K562 (cell line): ENCODE measurements at regions not wholly inside any gene's neighbourhood (a gene's known extent, or its start where the extent isn't known, plus 50 kb on each side); places are given as distances from the start of the nearest gene placed in this dataset.

ENCODE experiments used
- ATAC-seq: fragments of 200-7000 bp; cut with Tn5 transposase; 3 replicates; pipeline ENCODE4 v1.9.1; 2020; ENCODE audit warnings: moderate library complexity
- BruUV-seq: library from RNA; stranded (reverse); fragments of 400-500 nt; replicated peaks from 2 replicates; lab custom pipeline; 2021; lab: Mats Ljungman, UMichigan
- CTCF ChIA-PET: fragments of 300-600 bp; formaldehyde crosslinking; extraction: SDS; loops from one replicate; lab custom pipeline; 2021; ENCODE audit warnings: low intra/inter-chr PET ratio; lab: Yijun Ruan, JAX
- POLR2A ChIA-PET: fragments of 300-600, 350-650 bp; sonication (Branson Sonifier 250); formaldehyde crosslinking; extraction: SDS; loops from one replicate; lab custom pipeline; 2021; ENCODE audit warnings: antibody characterized with exemption, inconsistent platforms; lab: Yijun Ruan, JAX
- DNase-seq, 4 experiments: peaks; one replicate each; pipeline versions ENCODE4 v3.0.0 to v3.0.0-alpha.2; 2011 to 2018; ENCODE audit warnings: low spot score in 3 of 4, mixed read lengths in 3 of 4; ENCODE audit errors: extremely low read depth in 1 of 4
- FAIRE-seq: peaks from 2 replicates; lab custom pipeline; 2011; peaks lifted over from hg19 to GRCh38; lab: Jason Lieb, UNC
- H2AFZ ChIP-seq: 2 replicates; pipeline ENCODE4 v1.6.0; 2011; ENCODE audit warnings: low read depth, low read length, control low read depth, inconsistent platforms
- H3K27ac ChIP-seq: fragments of 200-600 bp; 3 replicates; pipeline ENCODE4 v1.8.0; 2011; ENCODE audit warnings: low read depth, mild to moderate bottlenecking, control low read depth, inconsistent platforms, low read length, moderate library complexity, mixed read lengths; ENCODE audit errors: extremely low read depth
- H3K27me3 ChIP-seq, 2 experiments: fragments of 300-600 bp in 1 of 2; 2 replicates in 1 of 2; 3 replicates in 1 of 2; pipeline versions ENCODE4 v1.6.0 to v1.8.0; 2011; ENCODE audit warnings: inconsistent platforms in 2 of 2, low read length in 2 of 2, mild to moderate bottlenecking in 1 of 2, mixed read lengths in 1 of 2, moderate library complexity in 1 of 2; ENCODE audit not compliant: control insufficient read depth in 2 of 2, insufficient read depth in 2 of 2
- H3K36me3 ChIP-seq: fragments of 300-600 bp; 3 replicates; pipeline ENCODE4 v1.8.0; 2011; ENCODE audit warnings: mild to moderate bottlenecking, low read length, inconsistent platforms; ENCODE audit not compliant: control insufficient read depth, insufficient read depth
- H3K4me1 ChIP-seq, 2 experiments: fragments of 200-600 bp in 1 of 2; replicated peaks in 1 of 2; 2 replicates in 1 of 2; 3 replicates in 1 of 2; pipeline versions ENCODE4 v1.5.1 to v1.8.0; 2011; ENCODE audit warnings: inconsistent platforms in 2 of 2, low read length in 2 of 2, mild to moderate bottlenecking in 1 of 2, mixed read lengths in 1 of 2, moderate library complexity in 1 of 2; ENCODE audit not compliant: control insufficient read depth in 2 of 2, insufficient read depth in 2 of 2
- H3K4me2 ChIP-seq: 2 replicates; pipeline ENCODE4 v1.6.1; 2011; ENCODE audit warnings: low read length, control low read depth, inconsistent platforms, mixed read lengths; ENCODE audit not compliant: insufficient read depth
- H3K4me3 ChIP-seq: fragments of 200-600 bp; sonication (generic), shearing (Covaris generic); 2 replicates; pipeline ENCODE4 v1.5.1; 2016; ENCODE audit warnings: control low read depth, inconsistent platforms
- H3K79me2 ChIP-seq: fragments of 200-600 bp; 3 replicates; pipeline ENCODE4 v1.8.0; 2011; ENCODE audit warnings: low read length, inconsistent platforms; ENCODE audit not compliant: control insufficient read depth, insufficient read depth
- H3K9ac ChIP-seq, 2 experiments: 2 replicates each; pipeline versions ENCODE4 v1.6.0 to v1.6.1; 2011; ENCODE audit warnings: low read depth in 2 of 2, low read length in 2 of 2, control low read depth in 1 of 2, inconsistent platforms in 1 of 2, mild to moderate bottlenecking in 1 of 2, mixed read lengths in 1 of 2; ENCODE audit not compliant: insufficient read depth in 1 of 2
- H3K9me1 ChIP-seq: one replicate; pipeline ENCODE4 v1.6.0; 2011; ENCODE audit warnings: inconsistent platforms, mild to moderate bottlenecking, low read length, moderate library complexity; ENCODE audit not compliant: control insufficient read depth, insufficient read depth
- H3K9me3 ChIP-seq: replicated peaks from 2 replicates; pipeline ENCODE4 v1.5.1; 2011; ENCODE audit warnings: low read depth, low read length, inconsistent platforms; ENCODE audit not compliant: control insufficient read depth, insufficient read depth
- H4K20me1 ChIP-seq: replicated peaks from 2 replicates; pipeline ENCODE4 v1.6.1; 2011; ENCODE audit warnings: low read length, inconsistent platforms, mixed read lengths; ENCODE audit not compliant: control insufficient read depth, insufficient read depth
- ATF7 ChIP-seq: fragments of 450-650 bp; IDR thresholded peaks from 2 replicates; pipeline ENCODE4 v1.7.1; 2014; ENCODE audit warnings: mild to moderate bottlenecking, moderate library complexity
- CBX2 ChIP-seq: fragments of 200-600 bp; sonication (generic); IDR thresholded peaks from one replicate; pipeline ENCODE4 v1.6.1; 2012; ENCODE audit warnings: mild to moderate bottlenecking, low read length, inconsistent platforms; ENCODE audit not compliant: insufficient read depth, poor library complexity, severe bottlenecking
- CHD2 ChIP-seq: IDR thresholded peaks from 2 replicates; pipeline ENCODE4 v1.6.1; 2011; ENCODE audit warnings: low read depth, low read length
- ETV5 ChIP-seq: sonication (generic); formaldehyde crosslinking; IDR thresholded peaks from 2 replicates; pipeline ENCODE4 v1.4.0; 2020; ENCODE audit warnings: low read depth, mild to moderate bottlenecking, missing genetic modification reagents
- GABPA ChIP-seq: fragments of 200-800 bp; sonication (Bioruptor generic); conservative IDR thresholded peaks from 2 replicates; pipeline ENCODE4 v1.6.1; 2016; ENCODE audit warnings: low read depth, missing genetic modification characterization, missing compliant biosample characterization
- GATAD2A ChIP-seq: fragments of 450-650 bp; IDR thresholded peaks from 2 replicates; pipeline ENCODE4 v1.6.1; 2017
- MXI1 ChIP-seq: IDR thresholded peaks from 2 replicates; pipeline ENCODE4 v1.6.1; 2011; ENCODE audit warnings: low read depth, mild to moderate bottlenecking, improper control_type of control experiment, low read length
- NCOA1 ChIP-seq: fragments of 450-650 bp; IDR thresholded peaks from 2 replicates; pipeline ENCODE4 v1.6.1; 2016; ENCODE audit warnings: low read depth
- PRPF4 ChIP-seq: fragments of 200-400 bp; formaldehyde crosslinking; IDR thresholded peaks from one replicate; pipeline ENCODE4 v1.6.1; 2017; ENCODE audit warnings: low read length, low read depth, mild to moderate bottlenecking; ENCODE audit not compliant: insufficient read depth, poor library complexity, severe bottlenecking
- SAFB ChIP-seq: fragments of 200-400 bp; formaldehyde crosslinking; IDR thresholded peaks from 2 replicates; pipeline ENCODE4 v1.6.1; 2017; ENCODE audit warnings: low read depth, low read length, borderline replicate concordance
- TBL1XR1 ChIP-seq, 2 experiments: IDR thresholded peaks; 2 replicates each; pipeline ENCODE4 v1.6.1; 2012; ENCODE audit warnings: improper control_type of control experiment in 2 of 2, low read length in 2 of 2, mild to moderate bottlenecking in 1 of 2
- TCF15 ChIP-seq: fragments of 250-450 bp; sonication (Bioruptor Pico); IDR thresholded peaks from 2 replicates; pipeline ENCODE4 v1.8.0; 2022; ENCODE audit warnings: moderate library complexity, mild to moderate bottlenecking, inconsistent platforms
- TEAD4 ChIP-seq, 2 experiments: sonication (generic) in 1 of 2; formaldehyde crosslinking in 1 of 2; IDR thresholded peaks; 2 replicates each; pipeline versions ENCODE4 v1.6.1 to v1.8.0; 2012 to 2022; ENCODE audit warnings: borderline replicate concordance in 1 of 2, inconsistent platforms in 1 of 2, low read length in 1 of 2, mild to moderate bottlenecking in 1 of 2, missing genetic modification reagents in 1 of 2
- ZNF121 ChIP-seq: sonication (generic); formaldehyde crosslinking; conservative IDR thresholded peaks from 2 replicates; pipeline ENCODE4 v1.8.0; 2022; ENCODE audit warnings: missing genetic modification reagents
- ZNF274 ChIP-seq: IDR thresholded peaks from 2 replicates; pipeline ENCODE4 v1.6.1; 2011; ENCODE audit warnings: low read depth, mild to moderate bottlenecking, low read length, moderate library complexity, borderline replicate concordance
- ZNF780A ChIP-seq: fragments of 250-450 bp; sonication (Bioruptor Pico); IDR thresholded peaks from 2 replicates; pipeline ENCODE4 v1.5.0; 2021; ENCODE audit warnings: mild to moderate bottlenecking
- WGBS: fragments of 100-300 bp; shearing (Covaris generic); methylation state at CpG from one replicate; pipeline ENCODE4 v1.1.6; 2016; ENCODE audit warnings: low coverage, mixed read lengths; ENCODE audit not compliant: insufficient coverage; ENCODE audit errors: missing lambda C conversion rate; 5-methylcytosine and 5-hydroxymethylcytosine counted together
- in situ Hi-C: fragments of 300-500 bp; cut with MboI; formaldehyde crosslinking; loops from 4 replicates; pipeline ENCODE4 v1.15.0; 2018; ENCODE audit warnings: inconsistent platforms, mixed read lengths
- intact Hi-C: fragments of 100-400 bp; cut with micrococcal nuclease; formaldehyde crosslinking; loops from 2 replicates; pipeline ENCODE4 v1.14.2; 2022

GRCh38 chr4:188812644-188813043 lies 673.4 kb downstream of the TRIML1 start:
- intact Hi-C loops, result no loop called here
- no peak overlapping the region for H3K4me3 ChIP-seq
- H4K20me1 ChIP-seq, result no peaks in the 10 kb centered on the region
- no TSS peak for BruUV-seq
- no peak overlapping the region for H3K9ac ChIP-seq
- no peaks in the 10 kb centered on the region for H3K36me3 ChIP-seq
- H3K9me1 ChIP-seq, result no peaks in the 10 kb centered on the region
- no peaks in the 10 kb centered on the region for H3K79me2 ChIP-seq
- FAIRE-seq, result no peak
- no peaks in the 10 kb centered on the region for H3K4me1 ChIP-seq
- H3K4me2 ChIP-seq, result no peak overlapping the region
- no peak overlapping the region for H2AFZ ChIP-seq
- H3K27me3 ChIP-seq, result no peaks in the 10 kb centered on the region
- 0% methylated on average over 1 of the region's 1 CpG for WGBS
- no peak for DNase-seq
- ChIA-PET CTCF (no interaction called here), POLR2A (no interaction called here)
- TF ChIP-seq CBX2 (no peak), CHD2 (no peak), SAFB (no peak), PRPF4 (no peak), ATF7 (no peak), GABPA (tag) (no peak), TEAD4 (IDR thresholded peaks at IDR 0.05; ENCODE audit: low read length) (no peak), TEAD4 (CRISPR knock-in tag; IDR thresholded peaks at IDR 0.05; ENCODE audit: borderline replicate concordance) (no peak), ZNF121 (no peak), MXI1 (no peak), ETV5 (CRISPR knock-in tag) (no peak), NCOA1 (no peak), TCF15 (CRISPR knock-in tag) (no peak), TBL1XR1 (IDR thresholded peaks at IDR 0.05; ENCODE audit: low read length in 2 of 2) (no peak), ZNF274 (no peak), GATAD2A (no peak), ZNF780A (no peak)
- TF ChIP-seq, all 486 proteins: peak for 0
- no peak for ATAC-seq
- H3K27ac ChIP-seq, result no peak overlapping the region
- H3K9me3 ChIP-seq, result no peaks in the 10 kb centered on the region; the same call in 1 of the 2 replicates
- in situ Hi-C loops, result no loop called here
